Activated CD8-positive, alpha-beta T cell treated with anti-CD3 and anti-CD28 coated beads for 36 hours (primary cell): ENCODE measurements at regions not wholly inside any gene's neighbourhood (a gene's known extent, or its start where the extent isn't known, plus 50 kb on each side); places are given as distances from the start of the nearest gene placed in this dataset.

Experiments
- ATAC-seq: fragments of 200-7000 bp; cut with Tn5 transposase; one replicate; pipeline ENCODE4 v1.10.0; 2021; ENCODE audit warnings: mild to moderate bottlenecking, moderate library complexity
- CTCF ChIA-PET: fragments of 350-600 bp; sonication (Branson Sonifier 250); formaldehyde crosslinking; loops from one replicate; lab custom pipeline; 2021; ENCODE audit warnings: antibody characterized with exemption; lab: Charles Lee
- POLR2A ChIA-PET: fragments of 350-600 bp; sonication (Branson Sonifier 250); formaldehyde crosslinking; loops from one replicate; lab custom pipeline; 2021; ENCODE audit warnings: antibody characterized with exemption; lab: Charles Lee
- DNase-seq: peaks from one replicate; pipeline ENCODE4 v3.0.0-alpha.2; 2020
- H3K27ac Mint-ChIP-seq: one replicate; pipeline ENCODE4 v1.8.0; 2021; ENCODE audit warnings: mild to moderate bottlenecking, mixed read lengths
- H3K27me3 Mint-ChIP-seq: one replicate; pipeline ENCODE4 v1.8.0; 2021; ENCODE audit warnings: mixed read lengths
- H3K36me3 Mint-ChIP-seq: one replicate; pipeline ENCODE4 v1.8.0; 2021; ENCODE audit warnings: low read depth, mixed read lengths
- H3K4me1 Mint-ChIP-seq: one replicate; pipeline ENCODE4 v1.8.0; 2021; ENCODE audit warnings: low read depth, mixed read lengths
- H3K4me3 Mint-ChIP-seq: one replicate; pipeline ENCODE4 v1.8.0; 2021; ENCODE audit warnings: mild to moderate bottlenecking, moderate library complexity, mixed read lengths
- H3K9me3 Mint-ChIP-seq: one replicate; pipeline ENCODE4 v1.8.0; 2021; ENCODE audit warnings: mixed read lengths
- intact Hi-C: fragments of 100-400 bp; cut with micrococcal nuclease; formaldehyde crosslinking; loops from one replicate; pipeline ENCODE4 v1.10.0; 2022
- TF ChIP-seq, protein P1 (sequence below): fragments of 200-600 bp; IDR thresholded peaks from one replicate; pipeline ENCODE4 v1.8.0; 2022; ENCODE audit warnings: antibody characterized with exemption, mild to moderate bottlenecking

DNA sequence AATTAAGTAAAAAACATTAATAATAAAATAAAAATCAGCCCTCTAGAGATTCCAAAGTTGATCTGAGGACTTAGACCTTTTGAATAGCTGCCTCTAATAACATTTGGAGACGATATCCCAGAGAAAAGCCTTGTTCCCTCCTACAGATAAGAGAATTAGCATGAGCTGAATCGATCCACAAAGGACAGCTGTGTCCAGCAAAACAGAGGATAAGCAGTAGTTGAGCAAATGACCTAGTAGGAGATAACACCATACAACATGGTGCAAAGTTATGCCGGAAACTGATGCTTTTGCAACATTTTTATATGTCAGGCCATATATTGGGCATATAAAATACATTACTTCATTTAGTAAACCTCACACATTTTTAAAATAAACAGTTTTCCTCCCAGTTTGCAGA lies 212.2 kb upstream of the PRR16 start:
- TF ChIP-seq, protein P1, sequence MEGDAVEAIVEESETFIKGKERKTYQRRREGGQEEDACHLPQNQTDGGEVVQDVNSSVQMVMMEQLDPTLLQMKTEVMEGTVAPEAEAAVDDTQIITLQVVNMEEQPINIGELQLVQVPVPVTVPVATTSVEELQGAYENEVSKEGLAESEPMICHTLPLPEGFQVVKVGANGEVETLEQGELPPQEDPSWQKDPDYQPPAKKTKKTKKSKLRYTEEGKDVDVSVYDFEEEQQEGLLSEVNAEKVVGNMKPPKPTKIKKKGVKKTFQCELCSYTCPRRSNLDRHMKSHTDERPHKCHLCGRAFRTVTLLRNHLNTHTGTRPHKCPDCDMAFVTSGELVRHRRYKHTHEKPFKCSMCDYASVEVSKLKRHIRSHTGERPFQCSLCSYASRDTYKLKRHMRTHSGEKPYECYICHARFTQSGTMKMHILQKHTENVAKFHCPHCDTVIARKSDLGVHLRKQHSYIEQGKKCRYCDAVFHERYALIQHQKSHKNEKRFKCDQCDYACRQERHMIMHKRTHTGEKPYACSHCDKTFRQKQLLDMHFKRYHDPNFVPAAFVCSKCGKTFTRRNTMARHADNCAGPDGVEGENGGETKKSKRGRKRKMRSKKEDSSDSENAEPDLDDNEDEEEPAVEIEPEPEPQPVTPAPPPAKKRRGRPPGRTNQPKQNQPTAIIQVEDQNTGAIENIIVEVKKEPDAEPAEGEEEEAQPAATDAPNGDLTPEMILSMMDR: no peak
- DNase-seq (no peak), ATAC-seq (no peak)
- intact Hi-C loops: no loop called here
- no peaks in the 10 kb centered on the region for H3K27me3 Mint-ChIP-seq
- no peaks in the 10 kb centered on the region for H3K4me1 Mint-ChIP-seq
- ChIA-PET POLR2A (no interaction called here), CTCF (no interaction called here)
- H3K9me3 Mint-ChIP-seq: no peaks in the 10 kb centered on the region
- no peak overlapping the region for H3K27ac Mint-ChIP-seq
- H3K4me3 Mint-ChIP-seq: no peak overlapping the region
- no peaks in the 10 kb centered on the region for H3K36me3 Mint-ChIP-seq

DNA sequence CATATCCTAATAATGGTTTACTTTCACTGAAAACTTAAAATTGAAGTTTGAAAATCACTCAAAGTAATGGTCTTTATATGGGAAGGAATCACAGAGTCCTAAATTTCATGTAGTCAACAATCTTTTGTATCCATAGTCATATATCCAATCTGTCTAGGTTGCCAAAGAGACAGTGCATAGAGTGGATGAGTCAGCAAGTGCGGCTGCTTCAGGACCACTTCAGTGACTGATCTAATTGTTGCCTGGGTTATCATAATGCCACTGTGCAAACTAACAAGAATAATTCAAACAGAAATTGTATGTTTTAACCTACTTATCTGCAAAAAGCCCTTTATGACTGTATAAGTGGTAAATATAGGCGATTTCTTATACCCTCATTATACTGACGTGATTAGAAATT lies 211.3 kb upstream of the PRR16 start:
- Mint-ChIP-seq H3K4me1 (no peaks in the 10 kb centered on the region), H3K27me3 (no peaks in the 10 kb centered on the region), H3K4me3 (no peak overlapping the region), H3K9me3 (no peaks in the 10 kb centered on the region), H3K27ac (no peak overlapping the region), H3K36me3 (no peaks in the 10 kb centered on the region)
- TF ChIP-seq, protein P1: no peak
- intact Hi-C loops: no loop called here
- no peak for DNase-seq
- ChIA-PET POLR2A (no interaction called here), CTCF (no interaction called here)
- ATAC-seq: no peak

DNA sequence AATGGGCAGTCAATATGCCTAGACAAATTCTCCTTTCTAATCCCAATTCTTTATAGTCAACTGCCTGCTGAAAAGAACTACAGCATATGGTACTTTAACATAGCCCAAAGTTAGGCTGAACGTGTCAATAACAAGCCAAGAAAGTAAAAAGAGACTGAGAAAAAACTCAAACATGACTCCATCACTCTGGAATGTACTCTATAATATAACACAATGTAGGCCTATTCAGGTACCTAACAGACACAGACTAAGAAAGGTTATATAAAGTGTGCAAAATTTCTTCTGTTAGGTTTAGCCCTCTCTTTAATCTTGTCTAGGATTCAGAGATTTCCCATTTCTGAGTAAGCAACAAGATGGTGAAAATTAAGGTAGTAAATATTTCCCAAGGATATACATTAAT lies 209.7 kb upstream of the PRR16 start:
- Mint-ChIP-seq H3K27me3 (no peaks in the 10 kb centered on the region), H3K4me1 (no peaks in the 10 kb centered on the region), H3K9me3 (no peaks in the 10 kb centered on the region), H3K4me3 (no peak overlapping the region), H3K27ac (no peak overlapping the region), H3K36me3 (no peaks in the 10 kb centered on the region)
- DNase-seq (no peak), ATAC-seq (no peak)
- CTCF ChIA-PET: no interaction called here
- TF ChIP-seq, protein P1: no peak
- POLR2A ChIA-PET: no interaction called here
- intact Hi-C loops: no loop called here

DNA sequence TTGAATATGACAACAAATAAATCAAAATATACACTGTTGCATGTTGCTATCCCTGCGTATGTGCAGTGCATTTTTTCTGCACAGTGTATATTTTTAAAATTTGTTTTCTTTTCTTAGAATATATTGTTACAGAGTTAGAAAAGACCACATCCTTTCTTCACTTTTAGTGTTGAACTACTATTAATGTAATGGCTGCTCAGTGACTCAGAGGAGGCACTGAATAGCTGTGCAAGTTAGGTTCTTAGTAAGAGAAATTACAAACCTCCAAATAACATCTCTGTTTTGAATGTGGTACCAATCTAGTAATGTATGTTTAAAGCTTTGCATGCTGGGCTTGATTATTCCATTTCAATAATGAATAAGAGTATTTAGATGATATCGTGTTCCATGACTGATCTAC lies 208.9 kb upstream of the PRR16 start:
- intact Hi-C loops: no loop called here
- CTCF ChIA-PET: no interaction called here
- Mint-ChIP-seq H3K9me3 (no peaks in the 10 kb centered on the region), H3K4me1 (no peaks in the 10 kb centered on the region), H3K27me3 (no peaks in the 10 kb centered on the region), H3K4me3 (no peak overlapping the region), H3K27ac (no peak overlapping the region), H3K36me3 (no peaks in the 10 kb centered on the region)
- ATAC-seq (no peak), DNase-seq (no peak)
- TF ChIP-seq, protein P1: no peak
- POLR2A ChIA-PET: no interaction called here

DNA sequence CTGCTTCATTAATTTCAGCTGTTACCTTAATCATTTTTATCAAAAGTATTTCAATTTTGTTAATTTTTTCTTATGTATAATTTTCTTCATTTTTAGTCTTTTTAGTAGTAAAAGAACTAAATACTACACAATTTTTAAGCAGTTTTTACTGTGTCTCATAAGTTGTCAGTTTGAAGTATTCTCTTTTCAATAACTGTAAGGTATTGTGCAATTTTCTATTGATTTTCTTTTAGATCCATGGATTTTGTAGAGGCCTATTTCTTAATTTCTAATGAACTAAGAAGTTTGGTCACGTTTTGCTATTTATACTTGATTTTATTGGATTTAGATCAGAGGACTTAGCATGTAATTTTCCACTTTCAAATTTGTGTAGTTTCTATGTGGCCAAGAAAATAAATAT lies 207.7 kb upstream of the PRR16 start:
- Mint-ChIP-seq H3K27me3 (no peaks in the 10 kb centered on the region), H3K36me3 (no peaks in the 10 kb centered on the region), H3K27ac (no peak overlapping the region), H3K4me1 (no peaks in the 10 kb centered on the region), H3K9me3 (no peaks in the 10 kb centered on the region), H3K4me3 (no peak overlapping the region)
- intact Hi-C loops: no loop called here
- CTCF ChIA-PET: no interaction called here
- TF ChIP-seq, protein P1: no peak
- ATAC-seq (no peak), DNase-seq (no peak)
- POLR2A ChIA-PET: no interaction called here
